CD14-positive monocyte (primary cell): ENCODE measurements at regions not wholly inside any gene's neighbourhood (a gene's known extent, or its start where the extent isn't known, plus 50 kb on each side); places are given as distances from the start of the nearest gene placed in this dataset.

ENCODE experiments used
- DNase-seq, 3 donors: peaks; one replicate each; pipeline ENCODE4 v3.0.0-alpha.2; 2011 to 2022
- H2AFZ ChIP-seq: 2 replicates; pipeline ENCODE4 v1.6.0; 2012; ENCODE audit warnings: mild to moderate bottlenecking, low read depth, low read length, inconsistent platforms; ENCODE audit not compliant: insufficient read depth, poor library complexity, severe bottlenecking
- H3K27ac ChIP-seq, 2 donors: 1 replicate in 1 of 2; 2 replicates in 1 of 2; pipeline ENCODE4 v1.5.1; 2012 to 2013; ENCODE audit warnings: low read length in 2 of 2, control low read depth in 1 of 2, inconsistent platforms in 1 of 2, low read depth in 1 of 2, mild to moderate bottlenecking in 1 of 2
- H3K27me3 ChIP-seq, 2 donors: one replicate each; pipeline versions ENCODE4 v1.6.0 to v1.6.1; 2011 to 2013; ENCODE audit warnings: low read length in 2 of 2; ENCODE audit not compliant: control insufficient read depth in 2 of 2, insufficient read depth in 2 of 2
- H3K36me3 ChIP-seq, 2 donors: replicated peaks in 1 of 2; 1 replicate in 1 of 2; 2 replicates in 1 of 2; pipeline versions ENCODE4 v1.5.1 to v1.6.1; 2012 to 2013; ENCODE audit warnings: low read length in 2 of 2, control low read depth in 1 of 2, inconsistent platforms in 1 of 2, mild to moderate bottlenecking in 1 of 2; ENCODE audit not compliant: insufficient read depth in 2 of 2, control insufficient read depth in 1 of 2
- H3K4me1 ChIP-seq, 2 donors: 1 replicate in 1 of 2; 2 replicates in 1 of 2; pipeline versions ENCODE4 v1.5.1 to v1.6.1; 2012 to 2013; ENCODE audit warnings: low read length in 2 of 2, control low read depth in 1 of 2, inconsistent platforms in 1 of 2, mild to moderate bottlenecking in 1 of 2, moderate library complexity in 1 of 2; ENCODE audit not compliant: insufficient read depth in 2 of 2, control insufficient read depth in 1 of 2
- H3K4me2 ChIP-seq: replicated peaks from 2 replicates; pipeline ENCODE3; 2012; ENCODE audit warnings: low read length, moderate library complexity, mild to moderate bottlenecking; ENCODE audit not compliant: poor library complexity, severe bottlenecking; ENCODE audit errors: extremely low read depth
- H3K4me3 ChIP-seq, 3 experiments: fragments of 200-600 bp in 1 of 3; sonication (generic) in 1 of 3; replicated peaks in 1 of 3; 1 replicate in 2 of 3; 2 replicates in 1 of 3; pipeline ENCODE4 v1.5.1; 2011 to 2013; ENCODE audit warnings: low read length in 3 of 3, mild to moderate bottlenecking in 3 of 3, control low read depth in 2 of 3, low read depth in 2 of 3, inconsistent platforms in 1 of 3, moderate library complexity in 1 of 3
- H3K79me2 ChIP-seq: 2 replicates; pipeline ENCODE4 v1.6.0; 2012; ENCODE audit warnings: mild to moderate bottlenecking, control low read depth, inconsistent platforms, low read length, moderate library complexity; ENCODE audit not compliant: insufficient read depth
- H3K9ac ChIP-seq: 2 replicates; pipeline ENCODE4 v1.6.0; 2017; ENCODE audit warnings: low read length, mild to moderate bottlenecking; ENCODE audit not compliant: insufficient read depth, poor library complexity, severe bottlenecking
- H3K9me3 ChIP-seq, 2 donors: replicated peaks in 1 of 2; 1 replicate in 1 of 2; 2 replicates in 1 of 2; pipeline versions ENCODE4 v1.5.1 to v1.6.1; 2012 to 2013; ENCODE audit warnings: low read length in 2 of 2, control low read depth in 1 of 2; ENCODE audit not compliant: control insufficient read depth in 1 of 2, insufficient read depth in 1 of 2
- H4K20me1 ChIP-seq: 2 replicates; pipeline ENCODE4 v1.6.0; 2012; ENCODE audit warnings: mild to moderate bottlenecking, low read length, control low read depth, moderate library complexity; ENCODE audit not compliant: insufficient read depth
- H3K27ac Mint-ChIP-seq, 7 donors: one replicate each; pipeline ENCODE4 v1.8.0; 2020; ENCODE audit warnings: mild to moderate bottlenecking in 7 of 7, mixed read lengths in 7 of 7, moderate library complexity in 6 of 7, inconsistent platforms in 2 of 7
- H3K27me3 Mint-ChIP-seq, 3 donors: one replicate each; pipeline ENCODE4 v1.8.0; 2021 to 2022; ENCODE audit warnings: low read depth in 3 of 3, mild to moderate bottlenecking in 3 of 3, mixed read lengths in 3 of 3, moderate library complexity in 3 of 3, inconsistent platforms in 1 of 3
- H3K36me3 Mint-ChIP-seq, 2 donors: one replicate each; pipeline ENCODE4 v1.8.0; 2020; ENCODE audit warnings: mixed read lengths in 2 of 2, inconsistent platforms in 1 of 2, mild to moderate bottlenecking in 1 of 2
- H3K4me1 Mint-ChIP-seq: one replicate; pipeline ENCODE4 v1.8.0; 2020; ENCODE audit warnings: mild to moderate bottlenecking, mixed read lengths
- H3K4me3 Mint-ChIP-seq, 2 donors: one replicate each; pipeline ENCODE4 v1.8.0; 2020; ENCODE audit warnings: mild to moderate bottlenecking in 2 of 2, mixed read lengths in 2 of 2, moderate library complexity in 1 of 2
- H3K9me3 Mint-ChIP-seq, 7 donors: one replicate each; pipeline ENCODE4 v1.8.0; 2020 to 2022; ENCODE audit warnings: mixed read lengths in 7 of 7, mild to moderate bottlenecking in 6 of 7, moderate library complexity in 6 of 7, inconsistent platforms in 2 of 7
- CTCF ChIP-seq: fragments of 200-600 bp; IDR thresholded peaks from one replicate; pipeline ENCODE4 v1.8.0; 2022; ENCODE audit warnings: antibody characterized with exemption, mild to moderate bottlenecking
- WGBS: methylation state at CpG from one replicate; pipeline ENCODE4 v1.1.5; 2013; ENCODE audit warnings: missing lambda C conversion rate; ENCODE audit not compliant: insufficient coverage; 5-methylcytosine and 5-hydroxymethylcytosine counted together
- intact Hi-C, 2 donors: fragments of 100-400 bp; cut with micrococcal nuclease; formaldehyde crosslinking; loops; one replicate each; pipeline versions ENCODE4 v1.15.0 to v1.15.1; 2023

GRCh38 chr16:5377280-5377898 is 279.8 kb upstream of the EEF2KMT start:
- H3K27ac ChIP-seq = no peak overlapping the region
- Mint-ChIP-seq H3K9me3 (peaks cover 0 to 3% (median 0%) of the 10 kb centered on the region in 7 donors), H3K27me3 (peaks cover 0 to 11% (median 6%) of the 10 kb centered on the region in 3 donors), H3K36me3 (no peaks in the 10 kb centered on the region), H3K4me3 (no peak overlapping the region), H3K27ac (no peak overlapping the region), H3K4me1 (no peaks in the 10 kb centered on the region)
- WGBS = 59% methylated on average over 5 of the region's 10 CpGs
- no peaks in the 10 kb centered on the region for H3K4me1 ChIP-seq
- DNase-seq = no peak
- no peaks in the 10 kb centered on the region for H3K36me3 ChIP-seq
- no peaks in the 10 kb centered on the region for H4K20me1 ChIP-seq
- TF ChIP-seq CTCF = no peak
- H3K4me2 ChIP-seq = no peak overlapping the region
- intact Hi-C loops = no loop called here
- H3K27me3 ChIP-seq = no peaks in the 10 kb centered on the region
- H3K9me3 ChIP-seq = no peaks in the 10 kb centered on the region
- H3K79me2 ChIP-seq = no peaks in the 10 kb centered on the region
- H3K9ac ChIP-seq = no peak overlapping the region
- H2AFZ ChIP-seq = no peak overlapping the region
- H3K4me3 ChIP-seq = no peak overlapping the region

GRCh38 chr16:5374184-5374583 is 276.6 kb upstream of the EEF2KMT start:
- H3K27me3 ChIP-seq = no peaks in the 10 kb centered on the region
- no peak overlapping the region for H3K4me2 ChIP-seq
- no peaks in the 10 kb centered on the region for H3K79me2 ChIP-seq
- H3K4me1 ChIP-seq = no peaks in the 10 kb centered on the region
- H3K9me3 ChIP-seq = no peaks in the 10 kb centered on the region
- Mint-ChIP-seq H3K27ac (no peak overlapping the region), H3K4me3 (no peak overlapping the region), H3K27me3 (peaks cover 1 to 11% (median 5%) of the 10 kb centered on the region in 3 donors), H3K36me3 (no peaks in the 10 kb centered on the region), H3K9me3 (peaks cover 0 to 6% (median 0%) of the 10 kb centered on the region in 7 donors), H3K4me1 (no peaks in the 10 kb centered on the region)
- WGBS = 87% methylated on average over 4 of the region's 4 CpGs
- no peak overlapping the region for H2AFZ ChIP-seq
- intact Hi-C loops = no loop called here
- no peak overlapping the region for H3K4me3 ChIP-seq
- no peak for DNase-seq
- no peak overlapping the region for H3K27ac ChIP-seq
- H4K20me1 ChIP-seq = no peaks in the 10 kb centered on the region
- no peak for TF ChIP-seq CTCF
- H3K9ac ChIP-seq = no peak overlapping the region
- no peaks in the 10 kb centered on the region for H3K36me3 ChIP-seq
